IMR-90 (cell line): ENCODE measurements at regions not wholly inside any gene's neighbourhood (a gene's known extent, or its start where the extent isn't known, plus 50 kb on each side); places are given as distances from the start of the nearest gene placed in this dataset.

Experiments
- ATAC-seq: fragments of 200-7000 bp; cut with Tn5 transposase; 2 replicates; pipeline ENCODE4 v1.9.1; 2020; ENCODE audit warnings: low read depth, mild to moderate bottlenecking, moderate library complexity
- BruUV-seq: library from RNA; stranded (reverse); fragments of 400-500 nt; replicated peaks from 2 replicates; lab custom pipeline; 2021; lab: Mats Ljungman, UMichigan
- CTCF ChIA-PET: fragments of 300-600 bp; formaldehyde crosslinking; extraction: SDS; loops from one replicate; lab custom pipeline; 2021; ENCODE audit warnings: antibody characterized with exemption; lab: Yijun Ruan, JAX
- POLR2A ChIA-PET: fragments of 300-600 bp; sonication (Branson Sonifier 250); formaldehyde crosslinking; loops from one replicate; lab custom pipeline; 2022; ENCODE audit warnings: antibody characterized with exemption; ENCODE audit not compliant: unreplicated experiment; lab: Charles Lee
- DNase-seq: peaks from one replicate; pipeline ENCODE4 v3.0.0; 2013
- H2AFZ ChIP-seq: replicated peaks from 2 replicates; pipeline ENCODE3; 2013; ENCODE audit warnings: low read length, mild to moderate bottlenecking; ENCODE audit not compliant: poor library complexity
- H2AK5ac ChIP-seq: 2 replicates; pipeline ENCODE4 v1.6.1; 2013; ENCODE audit warnings: low read depth, low read length, inconsistent platforms
- H2AK9ac ChIP-seq: replicated peaks from 2 replicates; pipeline ENCODE3; 2013; ENCODE audit warnings: mild to moderate bottlenecking, low read depth, low read length, moderate library complexity; ENCODE audit not compliant: poor library complexity
- H2BK120ac ChIP-seq: 2 replicates; pipeline ENCODE4 v1.6.1; 2013; ENCODE audit warnings: low read depth, low read length, inconsistent platforms
- H2BK15ac ChIP-seq: 3 replicates; pipeline ENCODE4 v1.6.1; 2013; ENCODE audit warnings: low read depth, low read length, inconsistent platforms
- H2BK20ac ChIP-seq: 2 replicates; pipeline ENCODE4 v1.6.1; 2013; ENCODE audit warnings: low read depth, mild to moderate bottlenecking, inconsistent platforms, low read length, moderate library complexity
- H2BK5ac ChIP-seq: 2 replicates; pipeline ENCODE4 v1.6.1; 2013; ENCODE audit warnings: mild to moderate bottlenecking, low read depth, low read length, inconsistent platforms; ENCODE audit not compliant: poor library complexity, severe bottlenecking
- H3K14ac ChIP-seq: replicated peaks from 2 replicates; pipeline ENCODE4 v1.6.1; 2013; ENCODE audit warnings: low read depth, low read length, inconsistent platforms
- H3K18ac ChIP-seq: 2 replicates; pipeline ENCODE4 v1.6.1; 2013; ENCODE audit warnings: low read depth, low read length, control low read depth
- H3K23ac ChIP-seq: 2 replicates; pipeline ENCODE4 v1.6.1; 2013; ENCODE audit warnings: low read depth, low read length, inconsistent platforms
- H3K27ac ChIP-seq: 2 replicates; pipeline ENCODE4 v1.5.1; 2013; ENCODE audit warnings: mild to moderate bottlenecking, control low read depth, low read length; ENCODE audit not compliant: insufficient read depth
- H3K27me3 ChIP-seq: 2 replicates; pipeline ENCODE4 v1.6.1; 2013; ENCODE audit warnings: low read length; ENCODE audit not compliant: control insufficient read depth, insufficient read depth
- H3K36me3 ChIP-seq: 2 replicates; pipeline ENCODE4 v1.6.1; 2013; ENCODE audit warnings: low read length, mixed read lengths; ENCODE audit not compliant: control insufficient read depth, insufficient read depth
- H3K4ac ChIP-seq: 2 replicates; pipeline ENCODE4 v1.6.1; 2013; ENCODE audit warnings: low read depth, low read length, inconsistent platforms
- H3K4me1 ChIP-seq: 2 replicates; pipeline ENCODE4 v1.6.1; 2013; ENCODE audit warnings: low read length, mixed read lengths; ENCODE audit not compliant: control insufficient read depth, insufficient read depth
- H3K4me2 ChIP-seq: 2 replicates; pipeline ENCODE4 v1.6.1; 2013; ENCODE audit warnings: low read depth, mild to moderate bottlenecking, control low read depth, low read length, moderate library complexity
- H3K4me3 ChIP-seq: 2 replicates; pipeline ENCODE4 v1.5.1; 2013; ENCODE audit warnings: low read depth, mild to moderate bottlenecking, control low read depth, low read length, moderate library complexity; ENCODE audit not compliant: insufficient read depth
- H3K56ac ChIP-seq: 2 replicates; pipeline ENCODE4 v1.6.1; 2013; ENCODE audit warnings: low read length, inconsistent platforms; ENCODE audit not compliant: insufficient read depth; ENCODE audit errors: extremely low read depth
- H3K79me1 ChIP-seq, 2 experiments: 2 replicates each; pipeline ENCODE4 v1.6.1; 2013; ENCODE audit warnings: low read length in 2 of 2, inconsistent platforms in 1 of 2, low read depth in 1 of 2
- H3K9ac ChIP-seq: 2 replicates; pipeline ENCODE4 v1.6.1; 2013; ENCODE audit warnings: low read depth, low read length, control low read depth
- H3K9me1 ChIP-seq: 2 replicates; pipeline ENCODE4 v1.6.1; 2013; ENCODE audit warnings: low read length, inconsistent platforms; ENCODE audit not compliant: insufficient read depth
- H3K9me3 ChIP-seq: 2 replicates; pipeline ENCODE4 v1.6.1; 2013; ENCODE audit warnings: low read length; ENCODE audit not compliant: control insufficient read depth, insufficient read depth
- H4K20me1 ChIP-seq: 2 replicates; pipeline ENCODE4 v1.6.1; 2013; ENCODE audit warnings: low read length, inconsistent platforms; ENCODE audit not compliant: insufficient read depth
- H4K5ac ChIP-seq: 2 replicates; pipeline ENCODE4 v1.6.1; 2013; ENCODE audit warnings: mild to moderate bottlenecking, low read depth, low read length, control low read depth
- H4K8ac ChIP-seq, 2 experiments: 2 replicates each; pipeline ENCODE4 v1.6.1; 2013; ENCODE audit warnings: low read depth in 2 of 2, low read length in 2 of 2, control low read depth in 1 of 2, inconsistent platforms in 1 of 2
- H4K91ac ChIP-seq: 2 replicates; pipeline ENCODE4 v1.6.1; 2013; ENCODE audit warnings: low read depth, low read length, inconsistent platforms; ENCODE audit not compliant: insufficient read depth
- BHLHE40 ChIP-seq: fragments of 150-350 bp; IDR thresholded peaks from 2 replicates; pipeline ENCODE4 v1.6.1; 2016; ENCODE audit warnings: mild to moderate bottlenecking, low read depth, low read length
- CEBPB ChIP-seq: IDR thresholded peaks from 2 replicates; pipeline ENCODE4 v1.6.1; 2012; ENCODE audit warnings: low read depth, low read length, improper control_type of control experiment
- CHD1 ChIP-seq: IDR thresholded peaks from 2 replicates; pipeline ENCODE4 v1.6.1; 2012; ENCODE audit warnings: low read depth, low read length, improper control_type of control experiment
- CTCF ChIP-seq: conservative IDR thresholded peaks from 2 replicates; pipeline ENCODE4 v1.5.1; 2012; ENCODE audit warnings: mild to moderate bottlenecking, low read depth, low read length, improper control_type of control experiment
- FOS ChIP-seq: fragments of 150-350 bp; IDR thresholded peaks from 2 replicates; pipeline ENCODE4 v1.6.1; 2016; ENCODE audit warnings: low read depth, low read length
- MAFK ChIP-seq: IDR thresholded peaks from 2 replicates; pipeline ENCODE4 v1.6.1; 2012; ENCODE audit warnings: low read depth, low read length, improper control_type of control experiment
- MAZ ChIP-seq: IDR thresholded peaks from 2 replicates; pipeline ENCODE4 v1.6.1; 2012; ENCODE audit warnings: low read depth, mild to moderate bottlenecking, low read length, improper control_type of control experiment, moderate library complexity, borderline replicate concordance
- MXI1 ChIP-seq: IDR thresholded peaks from 2 replicates; pipeline ENCODE4 v1.6.1; 2012; ENCODE audit warnings: low read depth, mild to moderate bottlenecking, low read length, moderate library complexity, borderline replicate concordance
- NFE2L2 ChIP-seq: fragments of 150-350 bp; IDR thresholded peaks from 2 replicates; pipeline ENCODE4 v1.6.1; 2016; ENCODE audit warnings: low read depth, mild to moderate bottlenecking, low read length
- POLR2A ChIP-seq: IDR thresholded peaks from 2 replicates; pipeline ENCODE4 v1.6.1; 2012; ENCODE audit warnings: mild to moderate bottlenecking, low read depth, low read length
- RAD21 ChIP-seq: IDR thresholded peaks from 2 replicates; pipeline ENCODE4 v1.6.1; 2012; ENCODE audit warnings: low read length, improper control_type of control experiment
- RCOR1 ChIP-seq: IDR thresholded peaks from 2 replicates; pipeline ENCODE4 v1.6.1; 2012; ENCODE audit warnings: mild to moderate bottlenecking, low read length, improper control_type of control experiment; ENCODE audit not compliant: insufficient replicate concordance
- RFX5 ChIP-seq: IDR thresholded peaks from 2 replicates; pipeline ENCODE4 v1.8.0; 2012; ENCODE audit warnings: low read depth, mild to moderate bottlenecking, low read length, moderate library complexity
- dilution Hi-C: fragments of 300-500 bp; cut with HindIII; formaldehyde crosslinking; loops from one replicate; pipeline ENCODE4 v1.14.3; 2018; ENCODE audit warnings: low sequenced_read_pairs; ENCODE audit not compliant: unreplicated experiment
- in situ Hi-C: fragments of 300-500 bp; cut with MboI; formaldehyde crosslinking; loops from 3 replicates; pipeline ENCODE4 v1.14.3; 2019; ENCODE audit warnings: low sequenced_read_pairs, inconsistent platforms, mixed read lengths
- intact Hi-C: fragments of 100-400 bp; cut with micrococcal nuclease; formaldehyde crosslinking; loops from 2 replicates; pipeline ENCODE4 v1.10.0; 2022
- TF ChIP-seq, protein P1 (sequence below): fragments of 150-350 bp; IDR thresholded peaks from 2 replicates; pipeline ENCODE4 v1.6.1; 2017; ENCODE audit warnings: mild to moderate bottlenecking, antibody characterized with exemption, low read length, low read depth
- TF ChIP-seq, protein P2 (sequence below): fragments of 150-350 bp; IDR thresholded peaks from 2 replicates; pipeline ENCODE4 v1.6.1; 2016; ENCODE audit warnings: low read depth, mild to moderate bottlenecking, low read length, moderate library complexity, borderline replicate concordance

DNA sequence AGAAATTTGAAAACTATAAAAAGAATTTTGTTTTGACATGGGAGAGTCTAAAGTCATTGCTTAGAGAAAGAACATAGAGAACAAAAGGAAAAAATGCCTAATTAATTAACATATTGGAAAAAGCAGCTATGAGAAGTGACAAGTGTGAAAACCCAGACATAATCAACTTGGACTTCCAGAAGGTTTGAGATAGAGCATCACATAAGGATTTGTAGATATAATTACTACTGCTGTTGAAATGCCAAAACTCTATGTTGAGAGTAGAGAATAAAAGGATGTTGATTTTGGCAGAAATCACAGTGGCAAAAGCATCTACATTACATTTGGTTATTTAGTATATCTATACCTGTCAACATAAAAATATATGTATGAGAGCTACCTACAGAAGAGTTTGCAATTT lies 135.1 kb downstream of the SLC41A2 start:
- no peak overlapping the region for H3K9ac ChIP-seq
- in situ Hi-C loops (no loop called here), intact Hi-C loops (no loop called here), dilution Hi-C loops (no loop called here)
- no peak for DNase-seq
- no peak overlapping the region for H2AK5ac ChIP-seq
- ChIA-PET POLR2A (no interaction called here), CTCF (interaction anchor here (0.6 kb wide), 1 partner anchor 111 kb away, joined by 3 read pairs; no protein-coding TSS in a partner anchor)
- H3K56ac ChIP-seq: no peak overlapping the region
- H2BK15ac ChIP-seq: no peak overlapping the region
- no peak overlapping the region for H3K14ac ChIP-seq
- no peak overlapping the region for H4K5ac ChIP-seq
- no peak for ATAC-seq
- H3K79me1 ChIP-seq: no peaks in the 10 kb centered on the region
- H4K91ac ChIP-seq: no peak overlapping the region
- no peak overlapping the region for H3K4me2 ChIP-seq
- no peak overlapping the region for H2AK9ac ChIP-seq
- no peaks in the 10 kb centered on the region for H3K27me3 ChIP-seq
- peaks cover 5% of the 10 kb centered on the region; the same call in 1 of the 2 replicates for H3K9me3 ChIP-seq
- no peaks in the 10 kb centered on the region for H3K9me1 ChIP-seq
- H3K4ac ChIP-seq: no peak overlapping the region
- no peak overlapping the region for H2BK120ac ChIP-seq
- no peak overlapping the region for H4K8ac ChIP-seq
- H2BK20ac ChIP-seq: no peak overlapping the region
- no TSS peak for BruUV-seq
- no peak for TF ChIP-seq CEBPB
- no peak for TF ChIP-seq BHLHE40
- TF ChIP-seq NFE2L2: no peak
- TF ChIP-seq FOS: no peak
- no peak for TF ChIP-seq MXI1
- no peak for TF ChIP-seq RFX5
- no peak for TF ChIP-seq MAZ
- no peak for TF ChIP-seq MAFK
- TF ChIP-seq, protein P1, sequence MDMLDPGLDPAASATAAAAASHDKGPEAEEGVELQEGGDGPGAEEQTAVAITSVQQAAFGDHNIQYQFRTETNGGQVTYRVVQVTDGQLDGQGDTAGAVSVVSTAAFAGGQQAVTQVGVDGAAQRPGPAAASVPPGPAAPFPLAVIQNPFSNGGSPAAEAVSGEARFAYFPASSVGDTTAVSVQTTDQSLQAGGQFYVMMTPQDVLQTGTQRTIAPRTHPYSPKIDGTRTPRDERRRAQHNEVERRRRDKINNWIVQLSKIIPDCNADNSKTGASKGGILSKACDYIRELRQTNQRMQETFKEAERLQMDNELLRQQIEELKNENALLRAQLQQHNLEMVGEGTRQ: no peak
- no peak for TF ChIP-seq RAD21
- TF ChIP-seq CHD1: no peak
- no peak for TF ChIP-seq POLR2A
- TF ChIP-seq, protein P2, sequence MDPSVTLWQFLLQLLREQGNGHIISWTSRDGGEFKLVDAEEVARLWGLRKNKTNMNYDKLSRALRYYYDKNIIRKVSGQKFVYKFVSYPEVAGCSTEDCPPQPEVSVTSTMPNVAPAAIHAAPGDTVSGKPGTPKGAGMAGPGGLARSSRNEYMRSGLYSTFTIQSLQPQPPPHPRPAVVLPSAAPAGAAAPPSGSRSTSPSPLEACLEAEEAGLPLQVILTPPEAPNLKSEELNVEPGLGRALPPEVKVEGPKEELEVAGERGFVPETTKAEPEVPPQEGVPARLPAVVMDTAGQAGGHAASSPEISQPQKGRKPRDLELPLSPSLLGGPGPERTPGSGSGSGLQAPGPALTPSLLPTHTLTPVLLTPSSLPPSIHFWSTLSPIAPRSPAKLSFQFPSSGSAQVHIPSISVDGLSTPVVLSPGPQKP: no peak
- TF ChIP-seq CTCF: no peak
- TF ChIP-seq RCOR1: no peak
- H2AFZ ChIP-seq: no peak overlapping the region
- H3K4me1 ChIP-seq: no peaks in the 10 kb centered on the region
- no peak overlapping the region for H2BK5ac ChIP-seq
- H3K36me3 ChIP-seq: no peaks in the 10 kb centered on the region
- no peaks in the 10 kb centered on the region for H4K20me1 ChIP-seq
- no peak overlapping the region for H3K27ac ChIP-seq
- H3K18ac ChIP-seq: no peak overlapping the region
- no peak overlapping the region for H3K23ac ChIP-seq
- no peak overlapping the region for H3K4me3 ChIP-seq
